ENCODE measurements at regions not wholly inside any gene's neighbourhood (a gene's known extent, or its start where the extent isn't known, plus 50 kb on each side); places are given as distances from the start of the nearest gene placed in this dataset.

- no peak overlapping the region for H3K9ac ChIP-seq (ENCODE audit: low read length)
- H4K20me1 ChIP-seq (ENCODE audit: insufficient read depth), result no peaks in the 10 kb centered on the region
- POLR2A ChIA-PET, result no interaction called here
- DNase-seq (ENCODE audit: low read depth, low spot score) (no peak), ATAC-seq (no peak)
- RAD21 ChIA-PET (ENCODE audit: low non-redundant PET in 1 of 2, low total read pairs in 2 of 2, uncharacterized antibody in 2 of 2, unreplicated experiment in 2 of 2), result no interaction called here
- H3K36me3 ChIP-seq (ENCODE audit: control insufficient read depth in 1 of 2, insufficient read depth in 2 of 2, low read length in 2 of 2), result no peaks in the 10 kb centered on the region
- H3K27me3 ChIP-seq (ENCODE audit: insufficient read depth, low read length), result peaks cover 41% of the 10 kb centered on the region
- intact Hi-C loops (cut with micrococcal nuclease), result no loop called here
- CTCF ChIA-PET, result no interaction called here
- no peaks in the 10 kb centered on the region for H3K9me3 ChIP-seq (ENCODE audit: control insufficient read depth in 1 of 2, insufficient read depth in 1 of 2, low read depth in 1 of 2, low read length in 2 of 2)
- no peak overlapping the region for H2AFZ ChIP-seq (ENCODE audit: low read depth, low read length, poor library complexity, severe bottlenecking)
- H3K79me2 ChIP-seq (ENCODE audit: insufficient read depth, low read length), result no peaks in the 10 kb centered on the region
- BruUV-seq (replicated peaks), result no TSS peak
- H3K4me2 ChIP-seq (ENCODE audit: low read length), result no peak overlapping the region
- H3K4me3 ChIP-seq (replicated peaks in 1 of 2; ENCODE audit: low read depth in 1 of 2, low read length in 2 of 2), result no peak overlapping the region
- no peak overlapping the region for H3K27ac ChIP-seq (ENCODE audit: low read depth, low read length)
- H3K9me2 ChIP-seq (ENCODE audit: insufficient read depth), result no peaks in the 10 kb centered on the region
- no peaks in the 10 kb centered on the region for H3K4me1 ChIP-seq (ENCODE audit: control insufficient read depth in 1 of 2, insufficient read depth in 2 of 2, low read length in 2 of 2)
- no peak for TF ChIP-seq CTCF (IDR thresholded peaks at IDR 0.05 in 2 of 3, conservative IDR thresholded peaks at IDR 0.05 in 1 of 3; ENCODE audit: borderline replicate concordance in 1 of 3, insufficient read depth in 1 of 3, low read depth in 2 of 3, low read length in 2 of 3)
- no peak for TF ChIP-seq JUND (IDR thresholded peaks at IDR 0.05)
- TF ChIP-seq ZNF274 (IDR thresholded peaks at IDR 0.05; ENCODE audit: low read depth, low read length), result no peak
- no peak for TF ChIP-seq POLR2A (IDR thresholded peaks at IDR 0.05; ENCODE audit: borderline replicate concordance, extremely low read depth, insufficient read depth, insufficient read length)
- no peak for TF ChIP-seq SIN3A (IDR thresholded peaks at IDR 0.05; ENCODE audit: low read depth)
- no peak for TF ChIP-seq POLR2AphosphoS5 (IDR thresholded peaks at IDR 0.05; ENCODE audit: low read depth, low read length)
- TF ChIP-seq EZH2 (IDR thresholded peaks at IDR 0.05), result no peak
- TF ChIP-seq SRF (IDR thresholded peaks at IDR 0.05; ENCODE audit: low read depth), result no peak
- TF ChIP-seq CEBPB (IDR thresholded peaks at IDR 0.05; ENCODE audit: low read depth), result no peak
- no peak for TF ChIP-seq RAD21 (IDR thresholded peaks at IDR 0.05; ENCODE audit: low read depth)
- no peak for TF ChIP-seq ZFX (IDR thresholded peaks at IDR 0.05)
- no peak for TF ChIP-seq YY1 (IDR thresholded peaks at IDR 0.05; ENCODE audit: extremely low read depth, insufficient replicate concordance, low read depth, low read length)
These were observed 288.0 kb upstream of the POU3F2 start for GRCh38 chr6:98546376-98546775.

All from HCT116 (cell line).